H1 (cell line): ENCODE measurements at regions not wholly inside any gene's neighbourhood (a gene's known extent, or its start where the extent isn't known, plus 50 kb on each side); places are given as distances from the start of the nearest gene placed in this dataset.
A peak's percentile ranks its signal among the peaks of the same experiment; 100 is the strongest.

Experiments used
- CBX5 ChIP-seq: fragments of 300-800, 300-1000 bp; sonication (generic); IDR thresholded peaks from 2 replicates; pipeline ENCODE4 v1.7.1; 2016; ENCODE audit warnings: antibody characterized with exemption, low read length, low read depth
- KDM1A ChIP-seq: fragments of 200-600, 300-600 bp; sonication (generic); IDR thresholded peaks from 2 replicates; pipeline ENCODE4 v1.7.1; 2016; ENCODE audit warnings: mild to moderate bottlenecking, low read length, borderline replicate concordance
- POU5F1 ChIP-seq: IDR thresholded peaks from 2 replicates; pipeline ENCODE4 v1.6.1; 2011; ENCODE audit warnings: low read depth, mild to moderate bottlenecking, low read length, moderate library complexity
- RNF2 ChIP-seq: fragments of 200-900, 300-1000 bp; sonication (generic); IDR thresholded peaks from 2 replicates; pipeline ENCODE4 v1.7.1; 2016; ENCODE audit warnings: borderline replicate concordance, low read depth, mild to moderate bottlenecking, antibody characterized with exemption, low read length; ENCODE audit not compliant: poor library complexity, severe bottlenecking; ENCODE audit errors: missing control alignments
- TF ChIP-seq, protein P1 (sequence below): IDR thresholded peaks from 2 replicates; pipeline ENCODE4 v1.6.1; 2012; ENCODE audit warnings: low read length, inconsistent platforms

DNA sequence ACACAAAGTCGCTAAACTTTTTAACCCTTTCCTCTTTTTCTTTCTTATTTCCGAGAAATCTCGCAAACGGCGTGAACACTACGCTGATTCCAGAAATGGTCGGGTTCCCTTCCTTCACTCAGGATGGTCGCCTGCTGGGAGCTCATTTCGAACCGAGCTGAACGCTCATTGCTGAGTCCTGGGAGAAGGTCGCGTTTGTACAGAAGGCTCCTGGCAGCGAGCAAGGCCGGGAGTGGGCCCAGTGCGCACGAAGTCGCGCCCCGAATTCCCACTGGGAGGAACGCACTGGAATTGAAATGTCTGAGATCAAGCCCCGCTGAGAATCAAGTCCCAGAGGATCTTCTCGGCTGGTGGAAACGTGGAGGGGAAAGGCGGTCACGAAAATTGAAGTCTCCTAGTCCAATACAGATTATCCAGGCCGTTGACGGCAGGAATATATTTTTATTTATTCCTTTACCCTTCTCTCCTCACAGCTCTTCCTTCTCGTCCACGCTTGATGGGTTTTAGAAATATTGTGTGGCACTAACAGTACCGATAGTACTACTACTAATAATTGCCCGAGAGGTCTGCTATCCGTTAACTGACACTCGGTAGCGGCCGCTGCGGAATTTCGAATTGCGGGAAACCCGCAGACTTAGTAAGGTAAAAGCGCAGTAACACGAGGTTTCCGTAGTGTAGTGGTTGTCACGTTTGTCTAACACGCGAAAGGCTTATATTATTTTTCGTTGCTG, 207.2 kb upstream of the ZNF184 start (continued):
- TF ChIP-seq, protein P1, sequence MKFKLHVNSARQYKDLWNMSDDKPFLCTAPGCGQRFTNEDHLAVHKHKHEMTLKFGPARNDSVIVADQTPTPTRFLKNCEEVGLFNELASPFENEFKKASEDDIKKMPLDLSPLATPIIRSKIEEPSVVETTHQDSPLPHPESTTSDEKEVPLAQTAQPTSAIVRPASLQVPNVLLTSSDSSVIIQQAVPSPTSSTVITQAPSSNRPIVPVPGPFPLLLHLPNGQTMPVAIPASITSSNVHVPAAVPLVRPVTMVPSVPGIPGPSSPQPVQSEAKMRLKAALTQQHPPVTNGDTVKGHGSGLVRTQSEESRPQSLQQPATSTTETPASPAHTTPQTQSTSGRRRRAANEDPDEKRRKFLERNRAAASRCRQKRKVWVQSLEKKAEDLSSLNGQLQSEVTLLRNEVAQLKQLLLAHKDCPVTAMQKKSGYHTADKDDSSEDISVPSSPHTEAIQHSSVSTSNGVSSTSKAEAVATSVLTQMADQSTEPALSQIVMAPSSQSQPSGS, result no peak
- TF ChIP-seq CBX5 (no peak), KDM1A (no peak), POU5F1 (no peak), RNF2 (peak; percentile 51)
- TF ChIP-seq, all 59 proteins: peak for 4
